GM12878 (cell line): ENCODE measurements at regions not wholly inside any gene's neighbourhood (a gene's known extent, or its start where the extent isn't known, plus 50 kb on each side); places are given as distances from the start of the nearest gene placed in this dataset.

Experiments
- ATAC-seq: fragments of 200-7000 bp; cut with Tn5 transposase; 3 replicates; pipeline ENCODE4 v1.9.1; 2020; ENCODE audit warnings: mild to moderate bottlenecking, moderate library complexity
- BruUV-seq: library from RNA; stranded (reverse); fragments of 400-500 nt; replicated peaks from 2 replicates; lab custom pipeline; 2021; lab: Mats Ljungman, UMichigan
- CTCF ChIA-PET: fragments of 300-600 bp; sonication (Branson Sonifier 250); formaldehyde crosslinking; extraction: SDS; loops from one replicate; lab custom pipeline; 2021; ENCODE audit warnings: inconsistent platforms; lab: Yijun Ruan, JAX
- POLR2A ChIA-PET: fragments of 350-600 bp; formaldehyde crosslinking; extraction: SDS; loops from one replicate; lab custom pipeline; 2021; ENCODE audit warnings: inconsistent platforms; lab: Charles Lee
- RAD21 ChIA-PET: fragments of 300-600 bp; sonication (Branson Sonifier 250); formaldehyde crosslinking; loops from one replicate; lab custom pipeline; 2023; ENCODE audit warnings: antibody characterized with exemption; ENCODE audit not compliant: unreplicated experiment; lab: Charles Lee
- SMC1A ChIA-PET: fragments of 300-600 bp; sonication (Branson Sonifier 250); formaldehyde crosslinking; loops from one replicate; lab custom pipeline; 2023; ENCODE audit not compliant: unreplicated experiment, uncharacterized antibody; lab: Charles Lee
- DNase-seq: peaks from one replicate; pipeline ENCODE4 v3.0.0-alpha.2; 2011; ENCODE audit warnings: low read depth, low spot score
- FAIRE-seq: peaks from 3 replicates; lab custom pipeline; 2011; peaks lifted over from hg19 to GRCh38; lab: Jason Lieb, UNC
- H2AFZ ChIP-seq: 2 replicates; pipeline ENCODE4 v1.6.0; 2011; ENCODE audit warnings: low read depth, low read length, control low read depth; ENCODE audit not compliant: control insufficient read depth
- H3K27ac ChIP-seq: 2 replicates; pipeline ENCODE4 v1.5.1; 2011; ENCODE audit warnings: control low read depth; ENCODE audit not compliant: control insufficient read depth, insufficient read depth
- H3K27me3 ChIP-seq, 2 experiments: replicated peaks in 1 of 2; 2 replicates each; pipeline versions ENCODE4 v1.6.0 to v1.6.1; 2011; ENCODE audit warnings: low read length in 1 of 2; ENCODE audit not compliant: control insufficient read depth in 2 of 2, insufficient read depth in 2 of 2
- H3K36me3 ChIP-seq, 2 experiments: 2 replicates each; pipeline ENCODE4 v1.5.1; 2011; ENCODE audit warnings: low read length in 1 of 2; ENCODE audit not compliant: control insufficient read depth in 2 of 2, insufficient read depth in 2 of 2
- H3K4me1 ChIP-seq: 2 replicates; pipeline ENCODE4 v1.6.1; 2011; ENCODE audit warnings: mild to moderate bottlenecking, low read length, moderate library complexity, mixed read lengths; ENCODE audit not compliant: control insufficient read depth, insufficient read depth
- H3K4me2 ChIP-seq: 2 replicates; pipeline ENCODE4 v1.6.0; 2011; ENCODE audit warnings: control low read depth; ENCODE audit not compliant: control insufficient read depth, insufficient read depth
- H3K4me3 ChIP-seq: fragments of 200-600 bp; sonication (generic); 2 replicates; pipeline ENCODE4 v1.5.1; 2016
- H3K79me2 ChIP-seq: 2 replicates; pipeline ENCODE4 v1.6.0; 2011; ENCODE audit warnings: low read length; ENCODE audit not compliant: control insufficient read depth, insufficient read depth
- H3K9ac ChIP-seq: 2 replicates; pipeline ENCODE4 v1.8.0; 2011; ENCODE audit warnings: low read length, control low read depth, mixed read lengths; ENCODE audit not compliant: control insufficient read depth, insufficient read depth
- H3K9me3 ChIP-seq: replicated peaks from 3 replicates; pipeline ENCODE4 v1.5.1; 2011; ENCODE audit warnings: mild to moderate bottlenecking, low read length; ENCODE audit not compliant: control insufficient read depth, insufficient read depth
- H4K20me1 ChIP-seq: 2 replicates; pipeline ENCODE4 v1.6.0; 2011; ENCODE audit not compliant: control insufficient read depth, insufficient read depth
- PML ChIP-seq: IDR thresholded peaks from 2 replicates; pipeline ENCODE4 v1.6.1; 2012; ENCODE audit warnings: low read length, inconsistent platforms
- TCF12 ChIP-seq: IDR thresholded peaks from 2 replicates; pipeline ENCODE4 v1.6.1; 2011; ENCODE audit warnings: low read depth, mild to moderate bottlenecking, low read length
- WGBS: methylation state at CpG from one replicate; pipeline ENCODE4 v1.1.6; 2016; ENCODE audit warnings: low lambda C conversion rate; ENCODE audit not compliant: insufficient replicate concordance, insufficient coverage; ENCODE audit errors: missing lambda C conversion rate; 5-methylcytosine and 5-hydroxymethylcytosine counted together
- in situ Hi-C: fragments of 300-500 bp; cut with MboI; formaldehyde crosslinking; loops from 9 replicates; pipeline ENCODE4 v1.14.3; 2018; ENCODE audit warnings: mixed read lengths
- intact Hi-C: fragments of 100-400 bp; cut with micrococcal nuclease; formaldehyde crosslinking; loops from one replicate; pipeline ENCODE4 v1.14.2; 2022; ENCODE audit not compliant: unreplicated experiment
- TF ChIP-seq, protein P1 (sequence below): IDR thresholded peaks from 2 replicates; pipeline ENCODE4 v1.6.1; 2012; ENCODE audit warnings: improper control_type of control experiment, low read depth, low read length; ENCODE audit not compliant: insufficient replicate concordance
- TF ChIP-seq, protein P2 (sequence below): fragments of 450-650 bp; IDR thresholded peaks from 2 replicates; pipeline ENCODE4 v1.6.1; 2017; ENCODE audit warnings: mild to moderate bottlenecking, moderate library complexity

DNA sequence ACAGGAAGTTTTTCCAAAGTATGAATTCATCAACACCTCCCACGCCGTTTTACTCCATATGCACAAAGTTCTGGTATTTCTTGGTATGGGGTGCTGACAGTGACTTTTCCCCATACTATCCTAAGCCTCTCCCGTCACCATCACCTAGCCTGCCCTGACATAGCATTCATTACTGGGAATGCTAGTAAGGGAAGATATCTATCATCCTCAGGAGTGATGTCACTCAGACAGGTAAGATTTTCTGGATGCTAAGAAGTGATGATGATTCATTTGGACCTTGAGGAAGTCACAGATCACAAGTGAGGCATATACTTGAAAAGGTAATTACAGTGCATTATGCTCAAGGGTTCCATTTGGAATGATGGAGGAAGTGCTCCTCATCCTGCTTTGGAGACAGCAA is 355.1 kb upstream of the STAC start:
- ATAC-seq (no peak), FAIRE-seq (no peak), DNase-seq (no peak)
- H3K4me3 ChIP-seq = no peak overlapping the region
- in situ Hi-C loops = no loop called here
- ChIA-PET SMC1A (no interaction called here), RAD21 (no interaction called here), CTCF (no interaction called here), POLR2A (no interaction called here)
- 7% methylated on average over 3 of the region's 3 CpGs for WGBS
- H2AFZ ChIP-seq = no peak overlapping the region
- no peak overlapping the region for H3K27ac ChIP-seq
- intact Hi-C loops = no loop called here
- H3K9me3 ChIP-seq = no peaks in the 10 kb centered on the region
- no peaks in the 10 kb centered on the region for H3K36me3 ChIP-seq
- H4K20me1 ChIP-seq = no peaks in the 10 kb centered on the region
- H3K79me2 ChIP-seq = no peaks in the 10 kb centered on the region
- H3K9ac ChIP-seq = no peak overlapping the region
- H3K27me3 ChIP-seq = no peaks in the 10 kb centered on the region
- TF ChIP-seq TCF12 (no peak), PML (no peak)
- TF ChIP-seq, protein P1, sequence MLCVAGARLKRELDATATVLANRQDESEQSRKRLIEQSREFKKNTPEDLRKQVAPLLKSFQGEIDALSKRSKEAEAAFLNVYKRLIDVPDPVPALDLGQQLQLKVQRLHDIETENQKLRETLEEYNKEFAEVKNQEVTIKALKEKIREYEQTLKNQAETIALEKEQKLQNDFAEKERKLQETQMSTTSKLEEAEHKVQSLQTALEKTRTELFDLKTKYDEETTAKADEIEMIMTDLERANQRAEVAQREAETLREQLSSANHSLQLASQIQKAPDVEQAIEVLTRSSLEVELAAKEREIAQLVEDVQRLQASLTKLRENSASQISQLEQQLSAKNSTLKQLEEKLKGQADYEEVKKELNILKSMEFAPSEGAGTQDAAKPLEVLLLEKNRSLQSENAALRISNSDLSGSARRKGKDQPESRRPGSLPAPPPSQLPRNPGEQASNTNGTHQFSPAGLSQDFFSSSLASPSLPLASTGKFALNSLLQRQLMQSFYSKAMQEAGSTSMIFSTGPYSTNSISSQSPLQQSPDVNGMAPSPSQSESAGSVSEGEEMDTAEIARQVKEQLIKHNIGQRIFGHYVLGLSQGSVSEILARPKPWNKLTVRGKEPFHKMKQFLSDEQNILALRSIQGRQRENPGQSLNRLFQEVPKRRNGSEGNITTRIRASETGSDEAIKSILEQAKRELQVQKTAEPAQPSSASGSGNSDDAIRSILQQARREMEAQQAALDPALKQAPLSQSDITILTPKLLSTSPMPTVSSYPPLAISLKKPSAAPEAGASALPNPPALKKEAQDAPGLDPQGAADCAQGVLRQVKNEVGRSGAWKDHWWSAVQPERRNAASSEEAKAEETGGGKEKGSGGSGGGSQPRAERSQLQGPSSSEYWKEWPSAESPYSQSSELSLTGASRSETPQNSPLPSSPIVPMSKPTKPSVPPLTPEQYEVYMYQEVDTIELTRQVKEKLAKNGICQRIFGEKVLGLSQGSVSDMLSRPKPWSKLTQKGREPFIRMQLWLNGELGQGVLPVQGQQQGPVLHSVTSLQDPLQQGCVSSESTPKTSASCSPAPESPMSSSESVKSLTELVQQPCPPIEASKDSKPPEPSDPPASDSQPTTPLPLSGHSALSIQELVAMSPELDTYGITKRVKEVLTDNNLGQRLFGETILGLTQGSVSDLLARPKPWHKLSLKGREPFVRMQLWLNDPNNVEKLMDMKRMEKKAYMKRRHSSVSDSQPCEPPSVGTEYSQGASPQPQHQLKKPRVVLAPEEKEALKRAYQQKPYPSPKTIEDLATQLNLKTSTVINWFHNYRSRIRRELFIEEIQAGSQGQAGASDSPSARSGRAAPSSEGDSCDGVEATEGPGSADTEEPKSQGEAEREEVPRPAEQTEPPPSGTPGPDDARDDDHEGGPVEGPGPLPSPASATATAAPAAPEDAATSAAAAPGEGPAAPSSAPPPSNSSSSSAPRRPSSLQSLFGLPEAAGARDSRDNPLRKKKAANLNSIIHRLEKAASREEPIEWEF = no peak
- TF ChIP-seq, protein P2, sequence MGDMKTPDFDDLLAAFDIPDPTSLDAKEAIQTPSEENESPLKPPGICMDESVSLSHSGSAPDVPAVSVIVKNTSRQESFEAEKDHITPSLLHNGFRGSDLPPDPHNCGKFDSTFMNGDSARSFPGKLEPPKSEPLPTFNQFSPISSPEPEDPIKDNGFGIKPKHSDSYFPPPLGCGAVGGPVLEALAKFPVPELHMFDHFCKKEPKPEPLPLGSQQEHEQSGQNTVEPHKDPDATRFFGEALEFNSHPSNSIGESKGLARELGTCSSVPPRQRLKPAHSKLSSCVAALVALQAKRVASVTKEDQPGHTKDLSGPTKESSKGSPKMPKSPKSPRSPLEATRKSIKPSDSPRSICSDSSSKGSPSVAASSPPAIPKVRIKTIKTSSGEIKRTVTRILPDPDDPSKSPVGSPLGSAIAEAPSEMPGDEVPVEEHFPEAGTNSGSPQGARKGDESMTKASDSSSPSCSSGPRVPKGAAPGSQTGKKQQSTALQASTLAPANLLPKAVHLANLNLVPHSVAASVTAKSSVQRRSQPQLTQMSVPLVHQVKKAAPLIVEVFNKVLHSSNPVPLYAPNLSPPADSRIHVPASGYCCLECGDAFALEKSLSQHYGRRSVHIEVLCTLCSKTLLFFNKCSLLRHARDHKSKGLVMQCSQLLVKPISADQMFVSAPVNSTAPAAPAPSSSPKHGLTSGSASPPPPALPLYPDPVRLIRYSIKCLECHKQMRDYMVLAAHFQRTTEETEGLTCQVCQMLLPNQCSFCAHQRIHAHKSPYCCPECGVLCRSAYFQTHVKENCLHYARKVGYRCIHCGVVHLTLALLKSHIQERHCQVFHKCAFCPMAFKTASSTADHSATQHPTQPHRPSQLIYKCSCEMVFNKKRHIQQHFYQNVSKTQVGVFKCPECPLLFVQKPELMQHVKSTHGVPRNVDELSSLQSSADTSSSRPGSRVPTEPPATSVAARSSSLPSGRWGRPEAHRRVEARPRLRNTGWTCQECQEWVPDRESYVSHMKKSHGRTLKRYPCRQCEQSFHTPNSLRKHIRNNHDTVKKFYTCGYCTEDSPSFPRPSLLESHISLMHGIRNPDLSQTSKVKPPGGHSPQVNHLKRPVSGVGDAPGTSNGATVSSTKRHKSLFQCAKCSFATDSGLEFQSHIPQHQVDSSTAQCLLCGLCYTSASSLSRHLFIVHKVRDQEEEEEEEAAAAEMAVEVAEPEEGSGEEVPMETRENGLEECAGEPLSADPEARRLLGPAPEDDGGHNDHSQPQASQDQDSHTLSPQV = no peak
- H3K4me2 ChIP-seq = no peak overlapping the region
- no TSS peak for BruUV-seq
- H3K4me1 ChIP-seq = no peaks in the 10 kb centered on the region
